ENCODE measurements at regions not wholly inside any gene's neighbourhood (a gene's known extent, or its start where the extent isn't known, plus 50 kb on each side); places are given as distances from the start of the nearest gene placed in this dataset.

DNA sequence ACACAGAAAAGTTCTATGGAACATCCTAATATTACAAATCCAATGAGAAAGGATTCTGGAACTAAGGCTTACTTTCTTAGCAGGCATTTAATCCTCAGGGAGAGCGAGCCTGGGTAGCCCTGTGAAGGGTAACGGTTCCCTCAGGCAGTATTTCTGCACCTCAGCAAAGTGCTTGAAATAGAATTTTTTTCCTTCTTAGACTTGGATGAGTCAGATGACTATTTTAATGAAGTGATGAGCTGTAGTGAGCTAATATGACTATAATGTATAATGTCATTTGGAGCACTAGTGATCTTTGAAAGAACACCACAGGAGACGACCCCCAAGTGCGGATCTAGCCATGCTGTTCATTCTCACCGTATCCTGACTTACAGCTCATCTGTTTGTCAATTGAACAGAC, 493.0 kb upstream of the FAM241A start:
- DNase-seq (ENCODE audit: low spot score), result no peak

- no peak for DNase-seq (ENCODE audit: low spot score)
Observed at GRCh38 chr4:111652986-111653385, 492.3 kb upstream of the FAM241A start.

DNA sequence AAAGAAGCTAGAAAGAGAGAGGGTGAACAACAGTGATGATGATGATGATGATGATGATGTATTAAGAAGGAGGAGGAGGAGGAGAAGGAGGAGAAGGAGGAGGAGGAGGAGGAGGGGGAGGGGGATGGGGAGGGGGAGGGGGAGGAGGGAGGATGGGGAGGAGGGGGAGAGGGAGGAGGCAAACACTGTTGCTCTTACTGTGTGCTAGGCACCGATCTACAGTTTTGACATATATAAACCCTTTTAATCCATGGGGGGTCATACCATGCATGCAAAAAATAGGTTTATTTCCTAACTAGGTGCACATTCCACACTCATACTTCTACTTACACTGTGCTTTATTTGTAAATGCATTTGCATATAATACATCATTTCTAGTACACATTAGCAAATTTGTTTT, 482.8 kb upstream of the FAM241A start:
- DNase-seq (ENCODE audit: low spot score), result no peak

- DNase-seq (ENCODE audit: low spot score), result no peak
Observed at GRCh38 chr4:111664308-111664945, 480.8 kb upstream of the FAM241A start.

GRCh38 chr4:111666826-111667360, 478.4 kb upstream of the FAM241A start:
- no peak for DNase-seq (ENCODE audit: low spot score)

GRCh38 chr4:111671756-111672155, 473.5 kb upstream of the FAM241A start:
- no peak for DNase-seq (ENCODE audit: low spot score)

- no peak for DNase-seq (ENCODE audit: low spot score)
Observed at GRCh38 chr4:111675746-111676145, 469.5 kb upstream of the FAM241A start.

DNA sequence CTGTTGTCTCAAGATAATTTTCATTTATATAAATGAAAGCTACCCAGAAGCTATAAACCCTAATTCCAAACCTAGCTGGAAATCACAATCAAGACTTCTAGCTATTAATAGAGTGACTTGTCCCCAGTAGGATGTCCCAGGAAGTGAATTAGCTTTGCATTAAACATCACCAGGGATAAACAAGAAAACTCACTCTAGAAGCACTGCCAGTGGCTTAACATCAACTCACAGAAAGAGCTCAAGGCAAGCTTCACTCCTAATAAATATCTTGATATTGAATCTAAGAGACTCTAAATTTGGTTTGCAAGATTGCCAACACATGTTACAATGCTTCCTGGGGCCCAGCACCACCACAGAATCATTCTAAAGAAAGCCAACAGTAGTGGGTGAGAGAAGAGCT, 468.7 kb upstream of the FAM241A start:
- DNase-seq (ENCODE audit: low spot score), result no peak

- peak; percentile 10 for DNase-seq (ENCODE audit: low spot score)
Observed at GRCh38 chr4:111678479-111678878, 466.8 kb upstream of the FAM241A start.

DNA sequence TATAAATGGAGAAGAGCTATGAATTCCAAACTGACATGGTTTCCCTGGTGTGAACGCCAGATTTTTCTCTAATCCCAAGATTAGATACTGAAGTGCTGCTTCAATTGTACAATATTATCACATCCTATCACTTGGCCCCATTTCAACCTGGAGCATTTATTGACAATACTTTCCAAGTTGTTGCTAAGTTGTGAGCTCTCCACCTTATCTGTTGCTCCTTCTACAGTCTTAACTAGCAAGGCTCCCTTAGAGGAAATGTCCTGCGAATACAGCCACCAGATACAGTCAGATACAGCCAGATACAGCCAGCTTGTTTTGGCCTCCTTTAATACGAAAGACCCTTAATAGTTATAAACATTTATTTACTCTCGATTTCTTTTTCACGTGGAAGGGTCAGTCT, 466.3 kb upstream of the FAM241A start:
- no peak for DNase-seq (ENCODE audit: low spot score)

GRCh38 chr4:111681270-111681669, 464.0 kb upstream of the FAM241A start:
- no peak for DNase-seq (ENCODE audit: low spot score)

- no peak for DNase-seq (ENCODE audit: low spot score)
Observed at GRCh38 chr4:111681751-111682150, 463.5 kb upstream of the FAM241A start.

GRCh38 chr4:111685205-111685604, 460.0 kb upstream of the FAM241A start:
- no peak for DNase-seq (ENCODE audit: low spot score)

DNA sequence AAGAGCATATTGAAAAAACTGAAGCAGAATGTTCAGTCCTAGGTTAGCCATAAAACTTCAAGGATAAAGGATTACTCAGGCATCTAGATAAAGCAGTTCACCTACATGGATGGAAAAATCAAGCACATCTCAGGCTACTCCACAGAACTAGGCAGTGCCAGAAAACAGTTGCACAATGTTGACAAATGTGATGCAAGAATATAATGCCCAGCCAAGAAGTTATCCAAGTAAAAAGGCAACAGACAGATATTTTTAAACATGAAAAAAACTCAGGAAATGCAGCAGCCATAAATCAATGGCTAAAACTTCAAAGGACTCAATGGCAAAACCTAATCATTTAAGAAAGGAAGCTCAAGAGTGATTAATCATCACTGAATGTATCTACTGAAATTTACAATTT, 456.0 kb upstream of the FAM241A start:
- peak; percentile 8 for DNase-seq (ENCODE audit: low spot score)

DNA sequence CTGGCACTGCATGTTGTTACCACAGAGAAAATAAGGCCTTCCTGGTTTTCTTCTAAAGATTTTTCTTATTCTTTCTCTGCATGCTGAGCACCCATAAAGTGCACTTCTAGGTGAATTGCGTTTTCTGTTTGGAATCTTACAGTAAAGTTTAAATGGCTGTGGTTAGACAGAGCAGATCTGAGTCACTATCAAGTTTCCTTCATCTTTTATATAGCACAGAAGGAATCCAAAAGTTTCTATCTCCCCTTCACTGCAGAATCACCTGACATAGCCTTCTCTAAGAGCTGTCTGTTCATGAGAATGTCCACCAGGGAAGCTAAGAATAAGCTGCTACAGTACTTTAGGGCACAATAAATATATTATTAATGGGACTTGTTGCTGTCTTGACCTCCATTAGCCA, 455.5 kb upstream of the FAM241A start:
- peak; percentile 2 for DNase-seq (ENCODE audit: low spot score)

DNA sequence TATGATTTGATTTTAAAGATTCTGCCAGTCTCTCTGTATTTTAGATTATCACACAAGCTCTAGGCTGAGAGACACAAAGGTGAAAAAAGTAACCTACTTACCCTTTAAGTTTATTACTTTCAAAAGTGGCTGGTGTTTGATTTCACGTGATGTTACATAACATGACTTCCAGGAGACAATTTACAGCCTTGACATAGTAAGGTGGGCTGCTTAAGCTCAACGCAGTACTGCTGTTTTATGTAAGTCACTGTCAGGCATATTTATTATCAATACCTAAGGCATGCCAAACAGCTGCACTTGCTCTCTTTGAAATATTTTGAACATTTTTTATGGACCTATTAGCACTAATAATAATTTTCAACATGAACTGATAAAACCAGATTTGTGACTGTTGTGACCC, 451.5 kb upstream of the FAM241A start:
- no peak for DNase-seq (ENCODE audit: low spot score)

- no peak for DNase-seq (ENCODE audit: low spot score)
Observed at GRCh38 chr4:111695677-111696076, 449.6 kb upstream of the FAM241A start.

DNA sequence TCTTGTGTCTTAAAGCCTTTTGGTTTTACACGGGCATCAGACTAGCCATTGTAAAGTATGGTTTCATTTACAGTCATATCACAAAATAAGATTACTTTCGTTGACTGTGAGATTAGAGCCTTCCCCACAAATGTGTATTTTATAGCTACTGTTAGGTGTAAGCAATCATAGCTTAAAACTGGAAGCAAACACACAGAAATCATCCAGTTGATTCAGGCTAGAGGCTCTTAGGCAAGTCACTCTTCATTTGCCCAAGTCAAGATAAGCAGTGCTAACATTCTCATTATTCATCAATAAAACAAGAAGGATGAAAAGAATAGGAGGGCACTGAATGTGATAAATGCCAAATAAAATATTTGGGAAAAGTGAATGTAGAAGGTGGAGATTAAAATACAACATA, 448.7 kb upstream of the FAM241A start:
- DNase-seq (ENCODE audit: low spot score), result no peak

DNA sequence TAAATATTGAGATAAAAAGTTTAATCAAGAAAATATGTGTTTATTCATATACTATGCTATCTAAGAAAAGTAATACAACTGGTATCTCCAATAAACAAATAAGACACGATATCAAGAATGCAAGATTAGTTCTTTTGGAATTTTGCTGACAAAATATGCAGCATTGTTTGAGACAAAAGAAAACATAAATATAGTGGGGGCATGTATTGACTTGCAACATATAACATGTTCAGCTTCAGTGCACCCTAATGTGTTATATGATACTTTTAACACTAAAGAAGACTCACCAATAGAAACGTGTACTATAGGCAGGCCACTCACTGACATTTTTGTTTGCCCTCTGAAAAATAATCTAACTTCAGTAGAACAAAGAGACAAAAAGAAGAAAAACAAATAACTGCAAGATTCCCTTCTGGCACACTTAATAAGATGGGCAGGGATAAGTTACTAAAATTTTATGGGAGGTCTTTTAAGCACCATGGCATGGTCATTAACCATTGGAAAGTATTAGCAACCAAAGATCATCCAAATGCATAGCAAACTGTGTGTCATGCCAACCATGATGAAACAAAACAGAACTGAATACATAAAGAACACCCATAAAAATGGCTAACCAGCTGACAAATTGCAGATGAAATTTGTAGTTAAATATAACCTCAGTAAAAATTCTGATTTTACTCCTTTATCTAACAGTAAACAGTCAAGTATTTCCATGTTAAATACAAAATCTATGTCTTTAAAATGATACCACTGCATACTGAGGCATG, 447.9 kb upstream of the FAM241A start:
- DNase-seq (ENCODE audit: low spot score), result no peak

DNA sequence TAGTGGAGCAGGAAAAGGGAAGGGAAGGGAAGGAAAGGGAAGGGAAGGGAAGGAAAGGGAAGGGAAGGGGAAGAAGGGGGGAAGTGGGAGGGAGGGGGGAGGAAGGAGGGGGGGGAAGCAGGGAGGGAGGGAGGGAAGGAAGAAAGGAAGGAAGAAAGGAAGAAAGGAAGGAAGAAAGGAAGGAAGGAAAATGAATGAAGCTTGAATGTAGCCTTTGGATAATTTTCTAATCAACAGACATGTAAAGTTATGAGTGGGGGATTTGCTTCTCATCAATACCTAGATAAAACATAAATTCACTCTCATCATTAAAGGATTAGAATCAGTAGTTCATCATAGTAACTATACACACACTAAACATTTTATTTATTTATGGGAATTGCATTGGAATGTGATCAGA, 446.9 kb upstream of the FAM241A start:
- no peak for DNase-seq (ENCODE audit: low spot score)

GRCh38 chr4:111699165-111699564, 446.1 kb upstream of the FAM241A start:
- DNase-seq (ENCODE audit: low spot score), result no peak

DNA sequence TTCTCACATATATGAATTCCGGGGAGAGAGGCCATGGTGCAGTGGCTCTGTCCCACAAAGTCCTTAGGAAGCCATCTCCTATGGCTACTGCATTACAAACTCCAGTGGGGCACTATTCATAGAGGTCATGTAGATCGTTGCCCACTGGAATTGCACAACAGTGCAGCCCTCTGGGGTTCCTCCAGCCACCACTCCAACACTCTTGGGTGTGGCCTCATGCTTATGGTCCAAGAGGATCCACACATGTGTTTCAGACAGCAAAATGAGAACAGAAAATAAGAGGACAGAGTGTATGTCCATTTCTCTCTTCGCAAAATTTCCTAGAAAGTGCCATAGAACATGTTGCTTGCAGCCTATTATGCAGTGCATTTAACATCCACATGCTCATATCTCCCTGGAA, 444.2 kb upstream of the FAM241A start:
- DNase-seq (ENCODE audit: low spot score), result no peak

GRCh38 chr4:111707491-111707890, 437.8 kb upstream of the FAM241A start:
- DNase-seq (ENCODE audit: low spot score), result no peak
